Astrocyte (in vitro differentiated cells and primary cell): ENCODE measurements at regions not wholly inside any gene's neighbourhood (a gene's known extent, or its start where the extent isn't known, plus 50 kb on each side); places are given as distances from the start of the nearest gene placed in this dataset.

Experiments
- EZH2 ChIP-seq: IDR thresholded peaks from 2 replicates; pipeline ENCODE4 v1.6.1; 2012; ENCODE audit warnings: mild to moderate bottlenecking, low read length, inconsistent platforms; ENCODE audit not compliant: insufficient read depth
- TF ChIP-seq, protein P1 (sequence below): IDR thresholded peaks from 2 replicates; pipeline ENCODE4 v1.5.1; 2011; ENCODE audit warnings: low read depth, mild to moderate bottlenecking, inconsistent platforms, low read length, moderate library complexity; ENCODE audit not compliant: insufficient read depth

DNA sequence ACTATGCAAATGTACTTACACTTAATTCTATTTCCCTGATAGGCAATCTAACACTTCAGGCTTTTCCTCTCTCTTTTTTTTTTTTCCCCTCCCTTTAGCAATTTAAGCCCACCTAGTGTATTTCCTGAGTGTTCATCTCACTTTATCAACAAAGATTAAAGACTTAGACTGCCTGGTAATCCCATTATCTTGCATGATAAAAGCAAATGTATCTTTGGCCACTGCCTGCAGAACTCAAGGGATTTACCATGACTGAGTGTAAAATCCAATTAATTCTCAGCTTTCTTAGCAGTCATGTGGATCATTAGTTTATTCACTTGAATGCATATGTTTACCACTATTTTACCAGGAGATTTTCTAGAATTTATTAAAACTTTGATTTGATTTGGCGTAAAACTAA is 1102.2 kb upstream of the GYPC start:
- TF ChIP-seq, protein P1, sequence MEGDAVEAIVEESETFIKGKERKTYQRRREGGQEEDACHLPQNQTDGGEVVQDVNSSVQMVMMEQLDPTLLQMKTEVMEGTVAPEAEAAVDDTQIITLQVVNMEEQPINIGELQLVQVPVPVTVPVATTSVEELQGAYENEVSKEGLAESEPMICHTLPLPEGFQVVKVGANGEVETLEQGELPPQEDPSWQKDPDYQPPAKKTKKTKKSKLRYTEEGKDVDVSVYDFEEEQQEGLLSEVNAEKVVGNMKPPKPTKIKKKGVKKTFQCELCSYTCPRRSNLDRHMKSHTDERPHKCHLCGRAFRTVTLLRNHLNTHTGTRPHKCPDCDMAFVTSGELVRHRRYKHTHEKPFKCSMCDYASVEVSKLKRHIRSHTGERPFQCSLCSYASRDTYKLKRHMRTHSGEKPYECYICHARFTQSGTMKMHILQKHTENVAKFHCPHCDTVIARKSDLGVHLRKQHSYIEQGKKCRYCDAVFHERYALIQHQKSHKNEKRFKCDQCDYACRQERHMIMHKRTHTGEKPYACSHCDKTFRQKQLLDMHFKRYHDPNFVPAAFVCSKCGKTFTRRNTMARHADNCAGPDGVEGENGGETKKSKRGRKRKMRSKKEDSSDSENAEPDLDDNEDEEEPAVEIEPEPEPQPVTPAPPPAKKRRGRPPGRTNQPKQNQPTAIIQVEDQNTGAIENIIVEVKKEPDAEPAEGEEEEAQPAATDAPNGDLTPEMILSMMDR, result no peak
- TF ChIP-seq EZH2, result no peak
